HL-60 (cell line): ENCODE measurements at regions not wholly inside any gene's neighbourhood (a gene's known extent, or its start where the extent isn't known, plus 50 kb on each side); places are given as distances from the start of the nearest gene placed in this dataset.

Source experiments
- GABPA ChIP-seq: IDR thresholded peaks from 2 replicates; pipeline ENCODE4 v1.6.1; 2012; ENCODE audit warnings: low read depth
- TF ChIP-seq, protein P1 (sequence below): IDR thresholded peaks from one replicate; pipeline ENCODE4 v1.5.1; 2011; ENCODE audit warnings: low read length, control low read depth, inconsistent platforms; ENCODE audit not compliant: insufficient read depth

DNA sequence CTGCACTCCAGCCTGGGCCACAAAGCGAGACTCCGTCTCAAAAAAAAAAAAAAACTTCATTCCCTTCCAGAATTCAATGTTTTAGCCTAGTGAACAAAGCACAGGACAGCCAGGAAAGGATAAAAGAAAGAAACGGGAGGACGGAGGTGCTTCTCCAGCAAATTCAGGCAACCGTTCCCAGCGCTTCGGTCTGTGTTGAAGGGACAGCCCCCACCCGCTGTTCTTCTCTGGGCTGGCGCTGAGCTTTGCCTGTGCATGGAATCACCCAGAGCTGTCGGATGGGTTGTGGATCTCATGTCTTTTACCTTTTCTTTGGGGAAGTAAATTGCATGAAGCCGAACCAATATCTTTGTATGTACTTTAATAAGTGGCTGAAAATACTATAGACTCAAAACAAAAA lies 248.4 kb upstream of the IRX2 start:
- TF ChIP-seq, protein P1, sequence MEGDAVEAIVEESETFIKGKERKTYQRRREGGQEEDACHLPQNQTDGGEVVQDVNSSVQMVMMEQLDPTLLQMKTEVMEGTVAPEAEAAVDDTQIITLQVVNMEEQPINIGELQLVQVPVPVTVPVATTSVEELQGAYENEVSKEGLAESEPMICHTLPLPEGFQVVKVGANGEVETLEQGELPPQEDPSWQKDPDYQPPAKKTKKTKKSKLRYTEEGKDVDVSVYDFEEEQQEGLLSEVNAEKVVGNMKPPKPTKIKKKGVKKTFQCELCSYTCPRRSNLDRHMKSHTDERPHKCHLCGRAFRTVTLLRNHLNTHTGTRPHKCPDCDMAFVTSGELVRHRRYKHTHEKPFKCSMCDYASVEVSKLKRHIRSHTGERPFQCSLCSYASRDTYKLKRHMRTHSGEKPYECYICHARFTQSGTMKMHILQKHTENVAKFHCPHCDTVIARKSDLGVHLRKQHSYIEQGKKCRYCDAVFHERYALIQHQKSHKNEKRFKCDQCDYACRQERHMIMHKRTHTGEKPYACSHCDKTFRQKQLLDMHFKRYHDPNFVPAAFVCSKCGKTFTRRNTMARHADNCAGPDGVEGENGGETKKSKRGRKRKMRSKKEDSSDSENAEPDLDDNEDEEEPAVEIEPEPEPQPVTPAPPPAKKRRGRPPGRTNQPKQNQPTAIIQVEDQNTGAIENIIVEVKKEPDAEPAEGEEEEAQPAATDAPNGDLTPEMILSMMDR, result no peak
- TF ChIP-seq GABPA, result no peak
